ENCODE measurements at regions not wholly inside any gene's neighbourhood (a gene's known extent, or its start where the extent isn't known, plus 50 kb on each side); places are given as distances from the start of the nearest gene placed in this dataset.

DNA sequence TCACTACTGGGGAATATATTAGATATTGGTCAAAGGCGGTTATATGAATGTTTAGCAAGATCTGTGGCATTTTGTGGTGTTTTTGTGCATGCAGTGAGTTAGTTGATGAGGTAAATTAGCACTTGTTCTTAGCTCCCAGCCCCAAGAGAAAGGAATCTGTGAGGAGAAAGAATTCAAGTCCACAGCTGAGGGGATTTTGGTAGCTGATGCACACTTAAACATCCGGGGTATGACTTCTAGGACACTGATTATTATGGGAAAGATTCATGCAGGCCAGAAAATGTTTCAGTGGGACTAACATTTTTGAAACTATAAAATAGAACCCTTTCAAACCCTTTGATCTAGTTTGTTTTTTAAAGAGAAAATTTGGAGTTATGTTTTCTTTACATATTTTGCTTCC, 118.2 kb upstream of the RPS23 start:
- no peak for DNase-seq (ENCODE audit: insufficient read length, low spot score)
- TF ChIP-seq POU2F2 (IDR thresholded peaks at IDR 0.05; ENCODE audit: low read depth, low read length): no peak
- no peak for TF ChIP-seq POLR2AphosphoS5 (IDR thresholded peaks at IDR 0.05; ENCODE audit: low read depth, low read length)
- TF ChIP-seq PAX5 (IDR thresholded peaks at IDR 0.05; ENCODE audit: insufficient read depth, low read length, severe bottlenecking): no peak
- no peak for TF ChIP-seq POLR2A (IDR thresholded peaks at IDR 0.05; ENCODE audit: low read depth, low read length)
- no peak for TF ChIP-seq SPI1 (IDR thresholded peaks at IDR 0.05; ENCODE audit: low read depth, low read length)
- no peak for TF ChIP-seq TAF1 (IDR thresholded peaks at IDR 0.05; ENCODE audit: low read depth, low read length)
- no peak for FAIRE-seq

DNA sequence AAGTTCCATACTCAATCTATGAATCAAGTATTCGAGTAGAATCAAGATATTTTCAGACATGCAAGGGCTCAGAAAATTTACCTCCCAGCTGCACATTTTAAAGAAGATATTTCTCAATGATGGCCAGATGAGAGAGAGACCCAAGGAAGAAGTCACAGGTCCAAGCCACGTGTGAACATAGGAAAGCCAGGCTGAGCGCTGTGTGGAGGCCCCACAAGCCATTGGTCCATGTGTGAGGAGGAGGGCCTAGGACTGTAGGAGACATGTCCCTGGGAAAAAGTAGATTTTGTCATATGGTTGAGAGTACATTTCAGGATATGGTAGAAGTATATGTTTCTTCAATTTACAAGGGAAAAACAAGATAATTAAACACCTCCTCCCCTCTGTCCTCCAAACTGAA, 115.8 kb upstream of the RPS23 start:
- DNase-seq (ENCODE audit: insufficient read length, low spot score): no peak
- TF ChIP-seq SPI1 (IDR thresholded peaks at IDR 0.05; ENCODE audit: low read depth, low read length) (no peak), PAX5 (IDR thresholded peaks at IDR 0.05; ENCODE audit: insufficient read depth, low read length, severe bottlenecking) (no peak), TAF1 (IDR thresholded peaks at IDR 0.05; ENCODE audit: low read depth, low read length) (no peak), POLR2AphosphoS5 (IDR thresholded peaks at IDR 0.05; ENCODE audit: low read depth, low read length) (no peak), POLR2A (IDR thresholded peaks at IDR 0.05; ENCODE audit: low read depth, low read length) (no peak), POU2F2 (IDR thresholded peaks at IDR 0.05; ENCODE audit: low read depth, low read length) (no peak)
- no peak for FAIRE-seq

DNA sequence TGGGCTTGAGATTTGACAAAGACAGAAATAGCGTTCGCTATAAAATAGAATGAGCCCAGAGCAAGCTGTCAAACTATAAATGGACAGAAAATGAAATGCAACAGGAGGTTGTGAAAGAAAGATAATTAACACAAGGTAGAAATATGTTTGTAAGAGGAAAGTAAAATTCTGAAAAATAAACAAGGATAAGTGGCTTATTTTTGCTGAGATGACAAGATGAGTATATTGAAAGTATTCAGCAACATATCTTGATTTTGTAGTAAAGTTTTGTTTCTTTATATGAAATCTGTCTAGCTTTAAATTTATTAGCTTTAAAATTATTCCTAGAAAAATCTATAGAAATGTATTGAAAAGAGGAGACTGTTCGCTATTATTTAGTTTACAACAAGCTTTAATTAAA, 111.9 kb upstream of the RPS23 start:
- no peak for FAIRE-seq
- no peak for DNase-seq (ENCODE audit: insufficient read length, low spot score)
- TF ChIP-seq SPI1 (IDR thresholded peaks at IDR 0.05; ENCODE audit: low read depth, low read length) (no peak), PAX5 (IDR thresholded peaks at IDR 0.05; ENCODE audit: insufficient read depth, low read length, severe bottlenecking) (no peak), POLR2A (IDR thresholded peaks at IDR 0.05; ENCODE audit: low read depth, low read length) (no peak), POLR2AphosphoS5 (IDR thresholded peaks at IDR 0.05; ENCODE audit: low read depth, low read length) (no peak), POU2F2 (IDR thresholded peaks at IDR 0.05; ENCODE audit: low read depth, low read length) (no peak), TAF1 (IDR thresholded peaks at IDR 0.05; ENCODE audit: low read depth, low read length) (no peak)

DNA sequence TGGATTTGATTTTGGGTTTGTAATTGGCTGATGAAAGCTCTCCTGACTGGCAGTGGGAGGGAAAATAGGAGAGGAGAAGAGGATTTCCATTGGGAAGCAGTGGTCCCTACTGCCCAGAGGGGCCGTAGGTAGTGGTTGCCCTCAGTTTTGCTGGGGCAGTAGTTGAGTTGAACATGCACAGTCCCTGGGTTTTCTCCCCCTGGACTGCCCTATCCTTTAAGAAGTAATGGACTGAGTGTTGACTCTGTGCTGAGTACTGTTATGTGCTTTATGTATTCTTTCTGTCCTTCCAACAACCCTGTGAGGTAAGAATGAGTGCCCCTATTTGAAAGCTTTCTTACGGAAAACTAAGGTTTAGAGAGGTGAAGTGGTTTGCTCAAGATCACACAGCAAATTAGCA, 111.2 kb upstream of the RPS23 start:
- no peak for FAIRE-seq
- TF ChIP-seq SPI1 (IDR thresholded peaks at IDR 0.05; ENCODE audit: low read depth, low read length) (no peak), POLR2AphosphoS5 (IDR thresholded peaks at IDR 0.05; ENCODE audit: low read depth, low read length) (no peak), PAX5 (IDR thresholded peaks at IDR 0.05; ENCODE audit: insufficient read depth, low read length, severe bottlenecking) (no peak), POLR2A (IDR thresholded peaks at IDR 0.05; ENCODE audit: low read depth, low read length) (no peak)
- DNase-seq (ENCODE audit: insufficient read length, low spot score): no peak

DNA sequence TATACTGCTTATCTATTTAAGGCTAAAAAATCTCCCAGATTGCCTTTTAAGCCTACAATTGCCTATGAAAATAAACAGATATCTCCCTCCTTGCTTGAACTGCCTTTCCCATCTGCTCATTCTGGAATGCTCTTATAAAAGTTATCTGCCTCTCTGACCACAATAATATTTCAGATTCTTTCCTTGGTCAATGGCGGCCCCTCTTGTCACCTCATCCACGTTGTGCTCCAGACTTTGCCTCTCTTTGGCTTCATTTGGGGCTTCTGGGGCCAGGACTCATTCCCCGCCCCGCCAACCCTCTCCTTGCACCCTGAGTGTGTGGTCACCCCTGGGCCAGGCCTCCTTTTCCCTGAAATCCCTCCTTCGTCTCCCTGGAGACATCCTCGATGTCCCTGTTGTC, 110.0 kb upstream of the RPS23 start:
- TF ChIP-seq POU2F2 (IDR thresholded peaks at IDR 0.05; ENCODE audit: low read depth, low read length) (no peak), TAF1 (IDR thresholded peaks at IDR 0.05; ENCODE audit: low read depth, low read length) (no peak), PAX5 (IDR thresholded peaks at IDR 0.05; ENCODE audit: insufficient read depth, low read length, severe bottlenecking) (no peak), POLR2AphosphoS5 (IDR thresholded peaks at IDR 0.05; ENCODE audit: low read depth, low read length) (no peak), POLR2A (IDR thresholded peaks at IDR 0.05; ENCODE audit: low read depth, low read length) (no peak), SPI1 (IDR thresholded peaks at IDR 0.05; ENCODE audit: low read depth, low read length) (no peak)
- FAIRE-seq (no peak), DNase-seq (ENCODE audit: insufficient read length, low spot score) (no peak)

DNA sequence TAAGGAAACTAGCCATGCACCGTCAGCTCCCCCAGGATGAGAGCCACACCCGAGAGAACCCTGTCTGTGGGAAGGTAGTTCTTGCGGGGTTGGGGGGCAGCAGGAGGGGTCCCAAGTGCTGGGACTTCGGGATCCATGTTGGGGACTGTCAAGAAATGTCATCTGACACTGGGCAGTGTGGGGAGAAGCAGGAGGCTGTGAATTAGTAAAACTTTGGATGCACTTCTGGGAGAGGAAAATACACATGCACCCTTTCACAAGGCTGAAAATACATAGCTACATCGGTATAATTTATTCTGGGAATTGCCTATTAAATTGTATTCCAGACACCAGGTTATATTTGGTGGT, 109.6 kb upstream of the RPS23 start:
- DNase-seq (ENCODE audit: insufficient read length, low spot score): no peak
- TF ChIP-seq SPI1 (IDR thresholded peaks at IDR 0.05; ENCODE audit: low read depth, low read length) (no peak), POU2F2 (IDR thresholded peaks at IDR 0.05; ENCODE audit: low read depth, low read length) (no peak), POLR2A (IDR thresholded peaks at IDR 0.05; ENCODE audit: low read depth, low read length) (no peak), PAX5 (IDR thresholded peaks at IDR 0.05; ENCODE audit: insufficient read depth, low read length, severe bottlenecking) (no peak), POLR2AphosphoS5 (IDR thresholded peaks at IDR 0.05; ENCODE audit: low read depth, low read length) (no peak), TAF1 (IDR thresholded peaks at IDR 0.05; ENCODE audit: low read depth, low read length) (no peak)
- no peak for FAIRE-seq

DNA sequence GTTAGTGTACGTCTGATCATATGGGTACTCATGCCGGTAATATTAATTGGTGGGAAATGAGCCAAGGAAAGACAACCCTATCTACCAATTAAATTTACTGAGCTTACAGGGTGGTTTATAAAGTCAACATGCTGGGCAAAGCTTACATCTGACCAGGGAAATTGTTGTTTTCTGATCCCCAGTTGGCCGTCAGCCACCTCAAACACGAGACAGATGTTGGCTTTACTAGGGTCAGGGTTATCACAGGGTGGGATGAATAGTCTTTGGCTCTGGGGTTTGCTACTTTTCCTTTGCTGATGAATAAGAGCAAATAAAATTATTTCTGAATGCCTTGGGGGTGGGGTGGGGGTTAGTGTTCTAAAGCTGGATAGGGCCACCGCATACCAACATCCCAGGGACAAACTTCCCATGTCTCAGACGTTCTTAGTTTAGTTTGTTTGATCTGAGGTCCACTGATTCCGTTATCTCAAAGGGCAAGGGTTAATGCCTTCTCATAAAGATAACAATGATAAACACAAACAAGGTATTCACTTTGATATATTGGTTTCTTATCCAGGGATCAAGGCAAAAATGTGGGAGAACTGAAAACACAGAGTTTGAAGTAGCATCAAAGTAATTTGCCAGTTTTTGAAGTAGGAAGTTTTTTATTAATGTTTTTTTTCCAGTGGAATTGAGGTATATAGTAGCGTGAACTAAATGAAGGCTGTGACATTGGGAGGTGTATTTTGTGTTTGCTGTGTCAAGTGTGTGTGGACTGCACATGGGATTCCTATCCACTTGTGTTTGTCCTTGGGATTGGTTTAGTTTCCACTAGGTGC, 109.1 kb upstream of the RPS23 start:
- no peak for TF ChIP-seq POU2F2 (IDR thresholded peaks at IDR 0.05; ENCODE audit: low read depth, low read length)
- TF ChIP-seq TAF1 (IDR thresholded peaks at IDR 0.05; ENCODE audit: low read depth, low read length): no peak
- no peak for TF ChIP-seq POLR2AphosphoS5 (IDR thresholded peaks at IDR 0.05; ENCODE audit: low read depth, low read length)
- no peak for TF ChIP-seq SPI1 (IDR thresholded peaks at IDR 0.05; ENCODE audit: low read depth, low read length)
- no peak for TF ChIP-seq POLR2A (IDR thresholded peaks at IDR 0.05; ENCODE audit: low read depth, low read length)
- no peak for TF ChIP-seq PAX5 (IDR thresholded peaks at IDR 0.05; ENCODE audit: insufficient read depth, low read length, severe bottlenecking)
- FAIRE-seq (no peak), DNase-seq (ENCODE audit: insufficient read length, low spot score) (no peak)

DNA sequence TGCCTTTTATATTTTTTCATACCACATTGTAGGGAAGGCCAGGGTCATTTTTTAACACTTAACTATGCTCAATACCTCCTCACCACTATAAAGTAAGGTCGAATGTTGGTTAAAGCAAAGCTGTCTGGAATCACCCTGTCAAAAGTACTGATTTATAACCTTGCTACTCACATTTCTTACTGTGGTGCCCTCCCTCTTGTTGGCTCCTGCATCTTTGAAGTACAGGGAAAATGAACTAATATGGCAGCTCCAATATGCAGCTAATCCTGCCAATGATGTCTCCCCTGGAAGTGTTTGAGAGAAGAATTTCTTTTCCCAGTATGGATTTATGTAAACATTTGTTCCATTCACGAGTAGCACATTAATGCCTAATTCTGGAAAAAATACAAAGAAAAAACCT, 108.4 kb upstream of the RPS23 start:
- FAIRE-seq (no peak), DNase-seq (ENCODE audit: insufficient read length, low spot score) (no peak)
- TF ChIP-seq POLR2AphosphoS5 (IDR thresholded peaks at IDR 0.05; ENCODE audit: low read depth, low read length) (no peak), POLR2A (IDR thresholded peaks at IDR 0.05; ENCODE audit: low read depth, low read length) (no peak), POU2F2 (IDR thresholded peaks at IDR 0.05; ENCODE audit: low read depth, low read length) (no peak), PAX5 (IDR thresholded peaks at IDR 0.05; ENCODE audit: insufficient read depth, low read length, severe bottlenecking) (no peak), TAF1 (IDR thresholded peaks at IDR 0.05; ENCODE audit: low read depth, low read length) (no peak), SPI1 (IDR thresholded peaks at IDR 0.05; ENCODE audit: low read depth, low read length) (no peak)

DNA sequence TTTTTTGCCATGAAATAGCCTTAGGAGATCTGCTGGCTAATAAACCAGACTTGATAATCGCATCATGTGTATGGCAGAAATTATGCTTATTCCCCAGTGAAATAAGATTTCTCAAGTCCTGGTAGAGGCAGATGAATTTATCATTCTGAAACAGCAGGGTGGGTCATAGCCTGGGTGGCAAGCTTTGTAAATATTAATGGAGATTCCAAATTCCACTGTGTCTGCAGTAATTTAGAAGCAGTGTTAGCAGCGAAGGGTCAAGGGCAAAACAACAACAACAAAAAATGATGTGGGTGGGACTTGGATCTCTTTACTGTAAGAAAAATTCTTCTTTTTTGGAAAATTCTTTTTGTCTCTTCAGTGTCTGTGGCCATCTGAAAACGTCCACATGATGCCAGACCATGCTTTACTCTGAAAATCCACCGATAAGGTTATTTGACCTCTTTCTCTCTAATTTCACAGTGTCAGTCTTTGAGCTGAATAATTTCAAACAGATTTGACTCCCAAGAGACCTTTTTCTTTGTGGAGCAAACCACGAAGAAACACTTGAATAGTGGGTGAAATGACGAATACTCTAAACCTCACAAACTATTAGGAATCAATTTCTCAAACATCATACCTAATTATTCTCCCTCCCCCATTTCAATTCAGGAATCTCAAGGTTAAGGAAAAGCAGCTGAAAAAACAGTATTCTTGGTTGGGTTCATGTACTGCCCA, 106.0 kb upstream of the RPS23 start:
- no peak for TF ChIP-seq POLR2A (IDR thresholded peaks at IDR 0.05; ENCODE audit: low read depth, low read length)
- TF ChIP-seq PAX5 (IDR thresholded peaks at IDR 0.05; ENCODE audit: insufficient read depth, low read length, severe bottlenecking): no peak
- no peak for TF ChIP-seq POLR2AphosphoS5 (IDR thresholded peaks at IDR 0.05; ENCODE audit: low read depth, low read length)
- no peak for TF ChIP-seq POU2F2 (IDR thresholded peaks at IDR 0.05; ENCODE audit: low read depth, low read length)
- TF ChIP-seq SPI1 (IDR thresholded peaks at IDR 0.05; ENCODE audit: low read depth, low read length): no peak
- TF ChIP-seq TAF1 (IDR thresholded peaks at IDR 0.05; ENCODE audit: low read depth, low read length): no peak
- DNase-seq (ENCODE audit: insufficient read length, low spot score) (no peak), FAIRE-seq (no peak)
